ENCODE measurements at regions not wholly inside any gene's neighbourhood (a gene's known extent, or its start where the extent isn't known, plus 50 kb on each side); places are given as distances from the start of the nearest gene placed in this dataset.

GRCh38 chr7:106773228-106773627, 91.9 kb upstream of the PIK3CG start:
- no peak for TF ChIP-seq CTCF (IDR thresholded peaks at IDR 0.05; ENCODE audit: insufficient read depth, low read length, poor library complexity, severe bottlenecking)
- no peak for TF ChIP-seq EZH2phosphoT487 (conservative IDR thresholded peaks at IDR 0.05; ENCODE audit: low read length)
